Spleen (tissue), 11 donors: ENCODE measurements at regions not wholly inside any gene's neighbourhood (a gene's known extent, or its start where the extent isn't known, plus 50 kb on each side); places are given as distances from the start of the nearest gene placed in this dataset.
"Not testable (repeated sequence)": the region's sequence is repeated elsewhere in the genome, so short reads cannot be mapped to it uniquely, and the experiment has no call there.

Source experiments
- DNase-seq: peaks from one replicate; pipeline ENCODE4 v3.0.0-alpha.2; 2020
- H3K27ac ChIP-seq, 8 donors: fragments of 200-600 bp; sonication (generic) in 7 of 8; 1 replicate in 4 of 8; 2 replicates in 4 of 8; pipeline versions ENCODE4 v1.5.0 to v1.8.0; 2016 to 2021; ENCODE audit warnings: inconsistent platforms in 4 of 8, mild to moderate bottlenecking in 4 of 8, moderate library complexity in 1 of 8
- H3K27me3 ChIP-seq, 7 donors: fragments of 200-600 bp; sonication (generic) in 6 of 7; replicated peaks in 1 of 7; 1 replicate in 4 of 7; 2 replicates in 3 of 7; pipeline versions ENCODE4 v1.5.0 to v1.8.0; 2016 to 2021; ENCODE audit warnings: inconsistent platforms in 3 of 7, mild to moderate bottlenecking in 1 of 7
- H3K36me3 ChIP-seq, 6 donors: fragments of 200-600 bp; sonication (generic) in 5 of 6; 1 replicate in 4 of 6; 2 replicates in 2 of 6; pipeline versions ENCODE4 v1.5.0 to v1.8.0; 2016 to 2021; ENCODE audit warnings: inconsistent platforms in 2 of 6
- H3K4me1 ChIP-seq, 6 donors: fragments of 200-600 bp; sonication (generic) in 5 of 6; 1 replicate in 3 of 6; 2 replicates in 3 of 6; pipeline versions ENCODE4 v1.5.0 to v1.8.0; 2016 to 2021; ENCODE audit warnings: inconsistent platforms in 3 of 6
- H3K4me3 ChIP-seq, 8 donors: fragments of 200-600 bp; sonication (generic) in 7 of 8; 1 replicate in 4 of 8; 2 replicates in 4 of 8; pipeline versions ENCODE4 v1.5.0 to v1.8.0; 2016 to 2021; ENCODE audit warnings: inconsistent platforms in 4 of 8, mild to moderate bottlenecking in 4 of 8, moderate library complexity in 2 of 8
- H3K9me3 ChIP-seq, 8 donors: fragments of 200-600 bp; sonication (generic) in 7 of 8; 1 replicate in 4 of 8; 2 replicates in 4 of 8; pipeline versions ENCODE4 v1.5.0 to v1.8.0; 2016 to 2021; ENCODE audit warnings: inconsistent platforms in 4 of 8
- CTCF ChIP-seq, 11 experiments: fragments of 200-600 bp in 7 of 11; fragments of 450-650 bp in 4 of 11; sonication (generic) in 4 of 11; IDR thresholded peaks in 8 of 11; conservative IDR thresholded peaks in 3 of 11; 1 replicate in 7 of 11; 2 replicates in 4 of 11; pipeline versions ENCODE4 v1.4.0 to v1.8.0; 2016 to 2021; ENCODE audit warnings: antibody characterized with exemption in 11 of 11, inconsistent platforms in 4 of 11, mild to moderate bottlenecking in 1 of 11
- POLR2A ChIP-seq, 3 donors: fragments of 450-650 bp; IDR thresholded peaks; one replicate each; pipeline ENCODE4 v1.5.1; 2017; ENCODE audit warnings: antibody characterized with exemption in 3 of 3, mild to moderate bottlenecking in 1 of 3
- POLR2AphosphoS5 ChIP-seq, 3 donors: sonication (generic); formaldehyde crosslinking; IDR thresholded peaks; one replicate each; pipeline ENCODE4 v1.5.1; 2017; ENCODE audit warnings: antibody characterized with exemption in 3 of 3
- WGBS, 5 donors: extraction: QIAGEN DNeasy Blood & Tissue Kit in 3 of 5; methylation state at CpG; one replicate each; pipeline versions ENCODE4 v1.1.5 to v1.1.7; 2013 to 2018; 5-methylcytosine and 5-hydroxymethylcytosine counted together
- intact Hi-C: fragments of 100-400 bp; cut with DNase I; formaldehyde crosslinking; loops from one replicate; pipeline ENCODE4 v1.15.0; 2023; ENCODE audit warnings: low total_unique reads
- donor health status: healthy with polysubstance abuse.
- donor health status: DM: no; HTN: no; CAD: no; lungs with moderate emphysema.
- donor health status: DM: no; HTN: no; CAD: no.
- donor health status: Bipolar disorder and iron deficiency.
- donor health status: healthy.
- donor health status: DM: no; HTN: no; CAD: no.
- donor health status: DM: yes; HTN: yes; CAD: no.

GRCh38 chr10:59434463-59435321 lies 72.3 kb upstream of the FAM13C start:
- WGBS, 5 donors, result 56 to 72% (median 59%) methylated on average over 4 of the region's 4 CpGs
- H3K27me3 ChIP-seq, result no peaks in the 10 kb centered on the region
- intact Hi-C loops, result no loop called here
- no peaks in the 10 kb centered on the region for H3K4me1 ChIP-seq
- no peaks in the 10 kb centered on the region for H3K36me3 ChIP-seq
- no peak overlapping the region for H3K4me3 ChIP-seq
- peaks cover 0 to 16% (median 0%) of the 10 kb centered on the region in 8 donors for H3K9me3 ChIP-seq
- no peak for DNase-seq
- H3K27ac ChIP-seq, result no peak overlapping the region
- TF ChIP-seq CTCF (IDR thresholded peaks at IDR 0.05 in 8 of 11, conservative IDR thresholded peaks at IDR 0.05 in 3 of 11) (no peak), POLR2AphosphoS5 (IDR thresholded peaks at IDR 0.05) (no peak), POLR2A (IDR thresholded peaks at IDR 0.05) (no peak)

- Histone ChIP-seq H3K4me1 (no peaks in the 10 kb centered on the region), H3K27me3 (no peaks in the 10 kb centered on the region), H3K4me3 (no peak overlapping the region), H3K9me3 (peaks cover 0 to 8% (median 0%) of the 10 kb centered on the region in 8 donors), H3K36me3 (no peaks in the 10 kb centered on the region), H3K27ac (no peak overlapping the region)
- no peak for DNase-seq
- 89 to 99% (median 95%) methylated on average over 2 of the region's 2 CpGs for WGBS, 5 donors
- intact Hi-C loops, result no loop called here
- TF ChIP-seq CTCF (IDR thresholded peaks at IDR 0.05 in 8 of 11, conservative IDR thresholded peaks at IDR 0.05 in 3 of 11) (no peak), POLR2AphosphoS5 (IDR thresholded peaks at IDR 0.05) (no peak), POLR2A (IDR thresholded peaks at IDR 0.05) (no peak)
Observed at GRCh38 chr10:59433720-59434428, 71.5 kb upstream of the FAM13C start.

- no peak for DNase-seq
- TF ChIP-seq CTCF (IDR thresholded peaks at IDR 0.05 in 8 of 11, conservative IDR thresholded peaks at IDR 0.05 in 3 of 11), result no peak
- no peak for TF ChIP-seq POLR2AphosphoS5 (IDR thresholded peaks at IDR 0.05)
- no peak for TF ChIP-seq POLR2A (IDR thresholded peaks at IDR 0.05)
- WGBS, 5 donors, result 75 to 92% (median 82%) methylated on average over 3 of the region's 3 CpGs
- Histone ChIP-seq H3K27ac (no peak overlapping the region), H3K4me1 (no peaks in the 10 kb centered on the region), H3K4me3 (no peak overlapping the region), H3K27me3 (no peaks in the 10 kb centered on the region), H3K9me3 (no peaks in the 10 kb centered on the region), H3K36me3 (no peaks in the 10 kb centered on the region)
- intact Hi-C loops, result no loop called here
Observed at GRCh38 chr10:59432207-59432900, 70.0 kb upstream of the FAM13C start.

- DNase-seq, H3K27me3 ChIP-seq, H3K36me3 ChIP-seq, H3K4me3 ChIP-seq, H3K4me1 ChIP-seq, H3K27ac ChIP-seq, intact Hi-C loops: not testable (repeated sequence)
- 52 to 78% (median 67%) methylated on average over 4 to 5 of the region's 5 CpGs for WGBS, 5 donors
- peaks cover 0 to 18% (median 9%) of the 10 kb centered on the region in 8 donors for H3K9me3 ChIP-seq
Observed at GRCh38 chr10:59413795-59414194, 51.4 kb upstream of the FAM13C start.
